ENCODE measurements at regions not wholly inside any gene's neighbourhood (a gene's known extent, or its start where the extent isn't known, plus 50 kb on each side); places are given as distances from the start of the nearest gene placed in this dataset.

- TF ChIP-seq POLR2A (IDR thresholded peaks at IDR 0.05; ENCODE audit: low read length) = no peak
- no peak for TF ChIP-seq GATA1 (IDR thresholded peaks at IDR 0.05; ENCODE audit: low read depth, low read length)
Observed at GRCh38 chr7:41134300-41135255, 568.3 kb downstream of the INHBA start.

All from erythroblast (primary cell).